ENCODE measurements at regions not wholly inside any gene's neighbourhood (a gene's known extent, or its start where the extent isn't known, plus 50 kb on each side); places are given as distances from the start of the nearest gene placed in this dataset.

DNA sequence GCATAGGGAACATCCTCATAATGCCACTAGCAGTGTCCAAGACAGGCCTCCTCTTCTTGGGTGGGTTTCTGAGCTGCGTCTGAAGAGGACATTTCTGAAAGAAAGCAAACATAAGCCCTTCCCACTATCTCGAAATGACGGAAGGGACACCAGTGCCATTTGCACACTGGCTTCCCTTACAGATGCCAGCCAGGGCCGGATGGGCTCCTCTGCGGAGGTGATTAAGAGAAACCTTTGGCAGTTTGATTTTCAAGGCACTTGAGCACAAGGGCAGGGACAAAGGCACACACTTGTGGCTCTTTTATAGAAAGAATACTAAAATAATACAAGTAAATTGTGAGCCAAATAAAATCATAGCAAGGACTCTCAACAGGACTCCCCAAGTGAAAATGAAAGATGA lies 106.6 kb upstream of the CELF2 start:
- DNase-seq (ENCODE audit: low read depth): no peak

DNA sequence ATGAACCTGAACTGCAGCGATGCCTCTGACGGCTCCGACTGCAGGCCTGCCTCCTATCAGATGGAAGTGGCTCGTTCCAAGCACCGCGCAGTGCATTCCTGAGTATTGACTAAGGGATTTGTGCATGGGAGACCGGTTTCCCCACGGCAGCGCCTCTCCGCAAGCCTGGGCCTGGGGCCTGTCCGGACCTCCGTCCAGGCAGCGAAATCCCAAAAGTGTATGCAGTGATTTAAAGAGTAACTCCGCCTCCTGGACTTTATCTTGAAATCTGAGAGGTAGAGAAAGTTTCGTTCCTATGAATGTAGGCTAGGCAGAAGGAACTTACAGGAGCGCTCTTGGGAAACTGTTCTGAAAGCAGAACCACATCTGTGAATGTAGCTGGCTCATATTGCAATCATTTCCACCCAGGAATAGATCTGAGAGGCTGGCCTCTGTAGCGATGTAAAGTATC lies 106.2 kb upstream of the CELF2 start:
- no peak for DNase-seq (ENCODE audit: low read depth)

DNA sequence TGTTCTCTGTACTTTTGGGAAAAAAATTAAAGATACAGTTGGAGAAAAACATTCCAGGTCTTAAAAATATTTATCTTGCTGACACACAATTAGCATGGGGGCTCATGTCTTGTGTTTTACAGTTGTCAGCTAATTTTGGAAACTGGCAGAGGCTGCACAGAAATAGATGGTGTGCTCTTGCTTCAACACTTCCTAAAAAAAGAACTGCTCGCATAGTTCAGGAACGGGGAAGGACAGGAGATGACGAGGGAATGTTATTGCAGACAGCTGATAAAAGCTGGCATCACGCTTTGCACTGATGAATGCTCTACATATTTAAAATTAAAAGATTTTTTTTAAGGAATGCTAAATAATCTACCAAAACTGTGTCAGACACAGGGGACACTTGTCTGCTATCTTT lies 103.5 kb upstream of the CELF2 start:
- DNase-seq (ENCODE audit: low read depth): no peak

DNA sequence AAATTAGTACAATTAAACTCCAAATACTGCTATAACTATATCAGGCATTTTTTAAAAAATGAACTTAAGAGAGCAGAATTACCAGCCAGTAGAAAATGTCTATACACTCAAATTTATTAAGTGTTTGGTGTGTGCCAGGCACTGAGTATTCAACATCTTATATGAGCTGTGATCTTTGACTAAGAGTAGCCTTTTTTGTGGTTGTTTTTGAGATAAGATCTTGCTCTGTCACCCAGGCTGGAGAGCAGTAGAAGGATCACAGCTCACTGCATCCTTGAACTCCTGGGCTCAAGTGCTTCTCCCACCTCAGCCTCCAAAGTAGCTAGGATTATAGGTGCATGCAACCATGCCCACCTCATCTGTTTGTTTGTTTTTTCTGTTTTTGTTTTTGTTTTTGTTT lies 102.5 kb upstream of the CELF2 start:
- DNase-seq (ENCODE audit: low read depth): no peak

DNA sequence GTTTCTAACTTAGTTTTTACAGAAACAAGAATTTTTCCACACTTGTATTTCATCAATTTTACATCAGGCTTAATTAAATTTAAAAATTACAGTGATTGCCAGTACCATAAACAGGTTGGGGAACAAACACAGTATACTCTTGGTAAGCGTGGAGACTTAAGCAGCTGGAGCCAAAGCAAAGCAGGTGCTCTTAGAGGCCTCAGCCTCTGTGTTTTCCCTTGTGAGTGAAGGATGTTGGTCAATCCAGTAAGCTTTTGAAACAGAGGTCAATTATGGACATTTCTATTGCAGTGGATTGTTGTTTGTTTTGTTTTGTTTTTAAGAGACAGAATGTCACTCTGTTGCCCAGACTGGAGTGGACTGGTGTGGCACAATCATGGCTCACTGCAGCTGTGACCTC lies 100.6 kb upstream of the CELF2 start:
- DNase-seq (ENCODE audit: low read depth): no peak

DNA sequence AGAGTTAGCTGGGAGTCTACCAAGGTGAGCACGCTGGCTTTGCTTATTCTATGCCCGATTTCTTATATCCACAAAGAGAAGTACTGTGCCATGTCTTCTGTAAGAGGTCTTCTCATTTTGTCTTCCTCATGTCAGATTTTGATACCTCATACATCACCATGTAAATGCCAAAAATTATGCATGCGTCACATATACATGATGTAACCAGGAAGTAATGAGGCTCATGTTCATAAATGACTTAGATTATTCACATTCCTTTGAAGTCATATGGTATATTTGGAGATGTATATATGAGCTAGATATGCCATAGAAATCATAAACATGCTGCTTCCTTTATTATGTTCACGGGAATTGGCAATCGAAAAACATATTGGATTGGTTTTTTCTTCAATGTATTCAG lies 97.7 kb upstream of the CELF2 start:
- no peak for DNase-seq (ENCODE audit: low read depth)

DNA sequence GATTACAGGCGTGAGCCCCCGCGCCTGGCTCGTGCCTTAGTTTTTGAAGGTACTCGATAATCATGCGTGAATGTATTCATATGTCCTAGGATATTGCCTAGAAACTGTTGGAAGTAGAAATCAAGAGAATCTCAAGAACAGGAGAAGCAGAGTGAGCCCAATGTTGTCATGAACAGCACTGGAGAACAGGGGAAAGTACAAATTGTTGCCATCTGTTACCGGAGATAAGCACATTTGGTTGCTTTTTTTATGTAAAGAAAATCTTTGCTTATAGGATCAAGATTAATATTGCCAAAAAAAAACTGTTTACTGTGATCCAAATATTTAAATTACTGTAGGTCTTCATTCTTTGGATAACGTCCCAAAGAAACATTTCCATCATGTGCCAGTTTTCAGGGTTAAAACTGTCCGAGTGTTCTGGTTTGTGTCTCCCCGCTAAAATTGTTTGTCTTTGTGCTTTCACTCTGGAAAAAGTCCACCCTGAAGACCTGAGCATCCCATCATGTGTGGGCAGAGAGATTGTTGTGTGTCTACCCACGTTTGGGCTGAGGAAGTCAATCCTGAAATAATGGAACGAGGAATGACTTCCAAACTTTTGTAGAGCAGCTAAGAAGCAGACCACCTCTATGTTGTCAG lies 95.7 kb upstream of the CELF2 start:
- DNase-seq (ENCODE audit: low read depth): no peak

DNA sequence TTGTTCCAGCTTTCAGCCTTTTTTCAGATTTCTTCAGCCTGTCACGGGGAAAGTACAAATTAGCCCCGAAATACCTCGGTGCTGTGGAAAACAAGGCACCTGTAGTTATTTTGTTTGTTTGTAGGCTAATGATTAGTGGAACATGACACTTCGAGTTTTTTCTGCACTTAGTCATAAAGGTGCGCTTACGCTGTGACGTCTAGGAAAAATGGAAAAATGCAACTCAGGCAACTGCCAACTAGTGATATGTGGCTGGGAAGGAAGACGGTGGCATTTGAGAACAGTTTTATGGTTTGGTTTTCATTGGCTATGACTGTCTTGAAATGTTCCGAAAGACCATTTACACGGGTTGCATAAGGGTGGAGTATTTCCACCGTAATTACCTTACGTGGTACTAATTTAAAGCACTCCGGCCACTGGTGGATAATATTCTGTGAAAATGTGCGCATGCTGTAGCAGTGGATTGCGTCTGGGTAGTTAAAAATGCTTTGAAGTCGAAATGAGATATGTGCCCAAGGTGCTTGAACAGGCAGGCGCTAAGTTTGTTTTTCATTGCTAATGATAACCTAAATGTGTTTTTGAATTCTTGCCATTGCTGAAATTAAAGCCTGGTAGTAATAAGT lies 94.5 kb upstream of the CELF2 start:
- DNase-seq (ENCODE audit: low read depth): no peak

DNA sequence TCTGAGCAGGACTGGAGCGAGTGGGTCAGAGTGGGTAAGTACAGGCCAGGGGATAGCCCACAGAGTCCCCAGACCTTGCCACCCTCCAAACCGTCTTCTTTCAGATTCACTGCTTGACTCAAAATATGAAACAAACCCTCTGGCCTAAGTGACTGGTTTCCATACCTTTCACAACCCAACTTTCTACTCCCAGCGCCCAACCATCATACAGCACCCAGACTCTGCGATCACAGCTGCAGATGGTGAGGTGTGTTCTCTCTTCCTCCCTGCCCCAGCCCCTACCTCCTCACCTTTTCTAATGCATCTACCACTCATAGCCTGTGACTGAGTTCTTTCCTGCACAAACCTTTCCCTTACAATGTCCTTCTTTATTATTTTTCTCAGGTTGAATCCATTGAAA lies 92.0 kb upstream of the CELF2 start:
- DNase-seq (ENCODE audit: low read depth): no peak

DNA sequence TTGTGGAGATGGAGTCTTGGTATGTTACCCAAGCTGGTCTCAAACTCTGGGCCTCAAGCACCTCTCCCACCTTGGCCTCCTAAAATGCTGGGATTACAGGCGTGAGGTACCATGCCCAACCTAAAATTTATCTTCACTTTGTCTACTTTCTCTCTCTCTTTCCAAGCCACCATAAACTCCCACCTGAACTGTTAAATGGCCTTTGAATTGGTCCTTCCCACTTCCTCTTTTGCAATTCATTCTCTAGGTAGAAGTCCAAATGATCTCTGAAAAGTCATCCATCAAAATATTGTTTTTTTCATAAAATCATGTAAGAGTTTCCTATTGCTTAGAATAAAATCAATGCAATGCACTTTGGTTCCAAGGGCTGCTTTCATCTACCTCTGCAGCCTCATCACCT lies 90.1 kb upstream of the CELF2 start:
- DNase-seq (ENCODE audit: low read depth): no peak

DNA sequence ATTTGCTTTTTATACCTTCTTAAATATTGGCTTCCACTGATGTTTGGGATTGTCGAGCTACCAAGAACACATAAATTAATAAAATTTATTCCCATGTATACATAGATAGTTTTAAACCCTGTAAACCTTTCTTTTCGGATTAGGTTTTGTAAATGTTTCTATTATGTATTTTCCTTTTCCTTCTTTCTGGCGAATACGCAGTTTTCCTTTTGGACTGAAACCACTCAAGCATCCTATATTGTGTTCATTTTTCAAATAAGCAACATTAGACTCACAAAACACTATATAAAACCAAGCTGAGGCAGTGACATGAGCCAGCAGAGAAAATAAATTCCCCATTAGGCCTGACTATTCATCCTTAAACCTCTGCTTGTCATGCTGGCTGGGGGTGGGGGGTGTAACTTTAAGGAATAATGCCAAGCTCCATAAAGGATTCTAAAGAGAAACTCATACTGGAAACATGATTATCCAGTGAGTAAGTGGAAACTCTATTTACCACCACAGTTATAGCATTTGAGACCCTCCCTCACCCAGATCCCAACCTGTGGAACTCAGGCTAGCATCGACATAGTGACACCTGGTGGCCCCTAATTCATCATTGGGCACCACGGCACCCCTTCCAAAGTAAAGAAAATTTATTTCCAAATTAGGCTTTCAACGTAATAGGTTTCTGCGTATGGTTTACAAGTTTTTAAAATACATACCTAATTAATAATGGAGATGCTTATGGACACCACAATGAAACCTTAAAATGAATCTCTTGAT lies 86.5 kb upstream of the CELF2 start:
- DNase-seq (ENCODE audit: low read depth): no peak

DNA sequence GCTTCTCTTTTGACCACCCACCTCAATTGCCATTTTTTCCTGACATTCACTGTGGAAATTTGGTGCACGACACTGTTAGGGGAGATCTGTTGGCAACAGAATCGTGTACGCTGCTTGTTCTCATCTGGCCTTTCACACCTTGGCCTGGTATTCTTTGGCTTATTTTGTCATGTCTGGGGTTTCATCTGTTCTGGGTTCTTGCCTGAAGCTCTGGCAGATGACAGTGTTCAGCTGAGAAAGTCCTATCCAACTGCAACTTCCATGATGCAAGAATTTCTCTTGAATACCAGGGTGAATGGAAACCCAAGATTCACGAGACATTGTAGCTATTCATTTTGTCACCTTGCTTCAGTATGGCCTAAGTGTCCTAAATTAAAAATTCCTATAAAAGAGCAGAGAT lies 82.6 kb upstream of the CELF2 start:
- DNase-seq (ENCODE audit: low read depth): no peak

DNA sequence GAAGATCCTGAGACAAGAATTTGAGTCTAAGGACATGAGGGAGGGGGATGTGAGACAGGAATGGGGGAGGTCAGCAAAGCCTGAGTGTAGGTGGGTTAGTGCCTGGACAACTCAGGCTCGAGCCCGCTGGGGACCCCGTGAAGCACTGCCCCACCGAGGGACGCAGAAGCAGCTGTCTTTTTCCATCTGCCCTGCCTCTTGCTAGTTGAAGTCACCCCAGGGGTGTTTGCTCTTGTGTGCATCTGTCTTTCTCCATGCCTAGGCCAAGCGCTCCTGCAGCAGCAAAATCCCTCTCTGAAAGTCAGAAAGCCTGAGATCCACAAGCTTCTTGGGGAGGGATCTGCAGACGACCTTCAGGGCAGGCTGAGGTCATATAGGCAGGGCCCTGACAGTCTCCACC lies 79.0 kb upstream of the CELF2 start:
- DNase-seq (ENCODE audit: low read depth): no peak

DNA sequence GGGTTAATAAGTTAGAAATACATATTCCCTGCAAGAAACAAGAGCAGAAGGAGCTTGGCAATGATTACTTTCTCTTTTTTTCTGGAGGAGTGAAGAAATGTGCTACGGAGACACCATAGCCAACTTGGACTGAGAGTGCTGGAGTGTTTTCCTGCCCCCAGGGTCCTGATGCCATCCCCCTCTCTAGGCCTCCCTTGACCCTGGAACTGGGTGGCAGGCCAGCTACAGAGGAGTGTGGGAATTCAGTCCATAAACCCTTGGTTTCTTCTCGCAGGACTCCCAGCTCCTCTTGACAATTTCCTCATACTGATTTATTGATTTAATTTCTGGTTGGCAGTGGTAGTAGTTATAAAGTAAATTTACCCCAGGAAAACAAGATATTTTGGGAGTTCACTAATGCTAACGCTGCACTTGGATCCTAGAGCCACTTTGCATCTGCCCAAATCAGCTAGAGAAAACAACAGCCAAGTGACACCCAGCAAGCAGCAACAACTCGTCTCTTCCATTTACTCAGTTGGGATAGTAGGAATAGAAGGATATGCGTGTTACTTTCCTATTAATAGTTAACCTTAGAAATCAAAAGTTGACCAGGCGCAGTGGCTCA lies 76.4 kb upstream of the CELF2 start:
- no peak for DNase-seq (ENCODE audit: low read depth)

DNA sequence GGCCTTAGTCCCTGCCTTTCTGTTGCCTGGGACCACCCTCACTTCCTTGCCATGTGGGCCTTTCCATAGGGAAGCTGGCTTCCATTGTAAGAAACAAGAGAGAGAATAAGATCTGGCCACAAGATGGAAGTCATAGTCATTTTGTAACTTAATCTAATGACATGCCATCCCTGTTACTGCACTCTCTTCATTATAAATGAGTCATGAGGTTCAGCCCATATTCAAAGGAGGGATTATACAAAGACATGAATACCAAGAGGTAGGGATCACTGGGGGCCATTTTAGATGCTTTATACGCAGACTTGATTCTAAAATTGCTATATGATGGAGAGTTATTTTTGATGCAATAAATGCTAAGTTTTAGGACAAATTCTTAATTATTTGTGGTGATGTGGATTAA lies 75.2 kb upstream of the CELF2 start:
- DNase-seq (ENCODE audit: low read depth): no peak

DNA sequence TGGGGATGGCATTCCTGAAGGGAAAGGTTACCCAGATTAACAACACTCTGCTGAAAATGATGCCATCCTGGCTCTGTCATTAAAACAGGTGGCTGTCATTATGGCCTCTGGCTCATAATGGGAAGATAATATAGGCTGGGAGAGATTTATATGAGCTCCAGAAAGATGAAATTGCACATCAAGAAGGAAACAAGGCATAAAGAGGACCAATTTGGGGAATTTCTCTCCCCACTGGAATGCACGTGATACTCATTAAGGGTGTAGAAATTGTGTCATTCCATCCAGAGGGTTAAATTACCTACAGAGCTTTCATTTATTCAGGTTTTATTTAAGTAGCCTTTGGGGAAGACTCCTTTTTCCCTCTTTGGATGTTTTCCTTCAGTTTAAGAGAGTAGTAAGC lies 71.6 kb upstream of the CELF2 start:
- no peak for DNase-seq (ENCODE audit: low read depth)

DNA sequence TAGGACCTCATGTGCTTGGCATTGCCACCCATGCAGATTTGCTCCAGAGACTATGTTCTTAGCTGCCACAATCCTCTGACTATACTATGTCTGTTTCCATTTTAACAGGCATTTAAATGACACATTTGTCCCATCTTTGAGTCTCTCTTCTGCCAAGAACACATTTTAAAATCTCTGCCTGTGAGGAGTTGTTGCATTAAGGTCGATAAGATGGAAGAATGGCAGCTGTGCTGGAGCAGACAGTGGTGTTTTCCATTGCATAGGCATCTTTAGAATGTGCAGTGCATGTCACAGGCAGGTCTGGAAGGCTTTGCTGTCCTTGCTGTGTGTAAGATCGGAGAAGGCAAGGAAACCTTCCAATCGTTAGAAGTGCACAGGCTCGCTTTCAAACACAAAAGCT lies 70.9 kb upstream of the CELF2 start:
- no peak for DNase-seq (ENCODE audit: low read depth)

DNA sequence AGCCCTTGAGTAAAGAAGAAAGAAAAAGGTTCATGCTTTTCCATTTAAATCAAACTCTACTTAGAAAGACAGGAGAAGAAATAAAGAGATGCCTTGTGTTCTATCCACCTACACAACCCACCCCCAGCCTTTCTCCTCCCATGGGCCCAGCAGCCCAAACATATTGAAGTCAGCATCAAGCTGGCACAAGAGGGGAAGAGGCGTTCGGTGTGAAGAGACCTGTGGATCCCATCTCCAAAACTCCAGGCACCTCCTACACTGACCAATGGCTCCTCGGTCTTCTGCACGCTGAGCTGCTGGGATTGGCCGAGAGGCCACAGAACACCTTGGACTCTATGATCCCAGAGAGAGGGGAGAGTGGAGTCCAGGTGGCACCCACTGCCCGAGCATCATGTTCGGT lies 66.0 kb upstream of the CELF2 start:
- no peak for DNase-seq (ENCODE audit: low read depth)

DNA sequence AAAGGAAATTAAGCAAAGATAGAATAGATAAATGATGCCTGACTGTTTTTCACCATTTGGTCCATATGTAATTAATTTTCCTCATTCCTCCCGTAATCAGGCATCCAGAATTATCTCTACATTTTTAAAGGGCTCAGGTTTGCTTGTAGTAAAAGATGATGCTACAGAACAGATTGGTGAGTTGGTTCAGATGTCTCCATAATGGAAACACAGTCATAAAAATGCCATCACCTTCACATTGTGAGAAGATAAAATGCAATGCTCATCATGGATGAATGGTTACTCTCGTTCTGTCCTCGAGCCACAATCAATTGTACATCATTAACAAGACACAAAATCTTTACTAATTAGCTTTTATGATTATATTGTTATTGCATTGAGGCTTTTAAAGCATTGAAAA lies 64.9 kb upstream of the CELF2 start:
- DNase-seq (ENCODE audit: low read depth): no peak

DNA sequence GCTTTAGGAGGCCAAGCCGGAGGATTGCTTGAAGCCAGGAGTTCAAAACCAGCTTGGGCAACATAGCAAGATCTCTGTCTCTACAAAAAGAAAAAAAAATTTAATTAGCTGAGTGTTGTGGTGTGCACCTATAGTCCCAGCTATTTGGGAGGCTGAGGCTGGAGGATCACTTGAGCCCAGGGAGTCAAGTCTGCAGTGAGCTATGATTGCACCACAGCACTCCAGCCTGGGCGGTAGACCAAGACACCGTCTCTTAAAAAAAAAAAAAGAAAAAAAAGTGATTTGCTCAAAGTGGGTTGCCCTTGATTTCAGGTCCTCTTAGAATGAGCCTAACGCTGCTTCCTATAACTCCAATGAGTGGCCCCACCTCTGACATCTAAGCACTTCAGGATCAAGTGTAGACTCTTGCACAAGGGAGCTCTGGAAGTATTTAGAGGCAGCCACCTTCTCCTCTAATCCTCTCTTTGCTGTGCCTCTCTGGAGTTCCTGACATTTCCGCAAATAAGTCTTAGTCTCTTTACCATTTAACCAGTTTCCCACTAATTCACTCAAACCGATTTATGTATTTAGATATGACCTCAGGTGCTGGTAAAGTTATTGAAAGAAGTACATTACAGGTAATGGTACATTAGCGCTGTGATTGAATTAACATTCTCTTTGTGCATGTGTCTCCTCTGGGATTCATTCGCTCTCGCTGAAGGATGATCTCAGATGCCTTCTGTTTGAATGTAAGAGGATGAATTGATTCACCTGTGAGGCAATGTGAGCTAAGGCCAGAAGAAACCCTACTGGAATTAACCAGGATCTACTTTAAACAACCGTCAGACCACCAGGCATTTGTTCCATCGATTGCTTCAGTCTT lies 60.8 kb upstream of the CELF2 start:
- no peak for DNase-seq (ENCODE audit: low read depth)

DNA sequence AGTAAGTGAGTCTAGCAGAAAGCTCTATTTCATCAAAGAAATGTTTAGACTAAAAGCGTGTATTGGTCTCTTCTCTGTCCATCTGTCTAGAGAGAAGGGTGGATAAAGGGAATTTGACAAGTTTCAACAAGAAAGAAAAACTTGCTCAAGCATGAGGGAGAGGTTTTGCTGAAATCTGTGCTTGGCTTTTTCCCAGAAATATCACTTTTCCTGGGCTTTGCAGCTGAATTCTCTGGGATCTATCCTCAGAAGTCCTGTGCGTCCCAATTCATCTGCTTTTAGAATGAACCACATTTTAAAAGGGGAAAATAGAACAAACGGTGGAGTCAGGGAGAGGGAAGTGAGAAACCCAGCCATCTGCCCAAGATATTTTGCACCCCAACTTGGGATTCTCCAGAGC lies 59.6 kb upstream of the CELF2 start:
- DNase-seq (ENCODE audit: low read depth): no peak

DNA sequence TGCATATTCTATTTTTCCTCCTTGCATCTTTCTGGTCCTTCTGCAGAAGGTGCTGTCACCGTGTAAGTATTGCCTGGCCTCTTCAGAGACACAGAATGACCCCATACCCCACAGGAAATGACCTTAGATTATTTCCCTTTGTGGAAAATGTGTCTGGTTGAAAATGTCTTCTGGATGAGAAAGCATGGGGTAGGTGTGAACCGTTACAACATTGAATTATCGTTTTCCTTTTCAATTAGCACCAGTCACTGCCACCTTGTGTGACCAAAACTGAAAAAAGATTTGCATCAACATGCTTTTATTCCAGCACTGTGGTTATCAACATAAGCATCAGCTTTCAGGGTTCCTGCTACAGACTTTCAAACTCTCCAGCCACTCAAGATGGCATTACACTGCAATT lies 58.0 kb upstream of the CELF2 start:
- DNase-seq (ENCODE audit: low read depth): no peak

All from activated T-cell treated with anti-CD3 and anti-CD28 coated beads for 48 hours (primary cell).